Panc1 (cell line): ENCODE measurements at regions not wholly inside any gene's neighbourhood (a gene's known extent, or its start where the extent isn't known, plus 50 kb on each side); places are given as distances from the start of the nearest gene placed in this dataset.

ENCODE experiments used
- ATAC-seq: fragments of 200-7000 bp; cut with Tn5 transposase; 2 replicates; pipeline ENCODE4 v1.9.1; 2020; ENCODE audit warnings: mild to moderate bottlenecking, moderate library complexity
- BruUV-seq: library from RNA; stranded (reverse); fragments of 400-500 nt; replicated peaks from 2 replicates; lab custom pipeline; 2021; lab: Mats Ljungman, UMichigan
- CTCF ChIA-PET: fragments of 300-600 bp; sonication (Branson Sonifier 250); formaldehyde crosslinking; loops from one replicate; lab custom pipeline; 2022; ENCODE audit warnings: antibody characterized with exemption; lab: Charles Lee
- POLR2A ChIA-PET: fragments of 300-600 bp; sonication (Branson Sonifier 250); formaldehyde crosslinking; loops from one replicate; lab custom pipeline; 2022; ENCODE audit warnings: antibody characterized with exemption; lab: Charles Lee
- DNase-seq: peaks from one replicate; pipeline ENCODE4 v3.0.0-alpha.2; 2010; ENCODE audit warnings: low read depth, low spot score
- H3K27ac ChIP-seq: 2 replicates; pipeline ENCODE4 v1.5.1; 2011; ENCODE audit warnings: mild to moderate bottlenecking, low read length, inconsistent platforms
- H3K27me3 ChIP-seq: fragments of 200-500 bp; sonication (Bioruptor generic); 2 replicates; pipeline ENCODE4 v1.6.0; 2014; ENCODE audit warnings: low read length, inconsistent platforms; ENCODE audit not compliant: control insufficient read depth, insufficient read depth
- H3K36me3 ChIP-seq: fragments of 200-500 bp; sonication (Bioruptor generic); 2 replicates; pipeline ENCODE4 v1.5.1; 2014; ENCODE audit warnings: inconsistent platforms, mild to moderate bottlenecking, low read length, moderate library complexity; ENCODE audit not compliant: control insufficient read depth, insufficient read depth
- H3K4me1 ChIP-seq: 2 replicates; pipeline ENCODE4 v1.5.1; 2011; ENCODE audit warnings: inconsistent platforms, mild to moderate bottlenecking, low read length, moderate library complexity; ENCODE audit not compliant: control insufficient read depth, insufficient read depth
- H3K4me3 ChIP-seq, 2 experiments: 2 replicates each; pipeline ENCODE4 v1.5.1; 2011 to 2012; ENCODE audit warnings: low read depth in 2 of 2, low read length in 2 of 2, mild to moderate bottlenecking in 2 of 2, inconsistent platforms in 1 of 2, moderate library complexity in 1 of 2
- H3K9me3 ChIP-seq: fragments of 200-500 bp; sonication (Bioruptor generic); 2 replicates; pipeline ENCODE4 v1.5.1; 2014; ENCODE audit warnings: low read depth, mild to moderate bottlenecking, inconsistent platforms, low read length, moderate library complexity; ENCODE audit not compliant: control insufficient read depth, insufficient read depth
- POLR2AphosphoS5 ChIP-seq: IDR thresholded peaks from 2 replicates; pipeline ENCODE4 v1.6.1; 2012; ENCODE audit warnings: mild to moderate bottlenecking, low read depth, low read length, moderate library complexity
- SIN3A ChIP-seq: IDR thresholded peaks from 2 replicates; pipeline ENCODE4 v1.6.1; 2012; ENCODE audit warnings: low read depth, mild to moderate bottlenecking, low read length, moderate library complexity, borderline replicate concordance; ENCODE audit not compliant: insufficient read depth
- TCF7L2 ChIP-seq: IDR thresholded peaks from 2 replicates; pipeline ENCODE4 v1.6.1; 2011; ENCODE audit warnings: mild to moderate bottlenecking, low read depth, low read length, inconsistent platforms
- in situ Hi-C: cut with HindIII; loops from 2 replicates; pipeline ENCODE4 v1.10.0; 2016; ENCODE audit warnings: low sequenced_read_pairs, low pct_unique_long_range_greater_than_20kb
- intact Hi-C: fragments of 100-400 bp; cut with micrococcal nuclease; formaldehyde crosslinking; loops from one replicate; pipeline ENCODE4 v1.10.0; 2022; ENCODE audit not compliant: unreplicated experiment
- TF ChIP-seq, protein P1 (sequence below): fragments of 450-650 bp; IDR thresholded peaks from 2 replicates; pipeline ENCODE4 v1.5.1; 2017; ENCODE audit warnings: mild to moderate bottlenecking
- TF ChIP-seq, protein P2 (sequence below), 2 experiments: IDR thresholded peaks; 2 replicates each; pipeline ENCODE4 v1.6.1; 2011 to 2012; ENCODE audit warnings: low read depth in 2 of 2, control low read depth in 1 of 2, low read length in 1 of 2, mild to moderate bottlenecking in 1 of 2, moderate library complexity in 1 of 2; ENCODE audit not compliant: insufficient read depth in 1 of 2

GRCh38 chr3:135868801-135869200 is 96.7 kb upstream of the PPP2R3A start:
- no peak overlapping the region for H3K27ac ChIP-seq
- TF ChIP-seq TCF7L2 (no peak), SIN3A (no peak), POLR2AphosphoS5 (no peak)
- TF ChIP-seq, protein P1, sequence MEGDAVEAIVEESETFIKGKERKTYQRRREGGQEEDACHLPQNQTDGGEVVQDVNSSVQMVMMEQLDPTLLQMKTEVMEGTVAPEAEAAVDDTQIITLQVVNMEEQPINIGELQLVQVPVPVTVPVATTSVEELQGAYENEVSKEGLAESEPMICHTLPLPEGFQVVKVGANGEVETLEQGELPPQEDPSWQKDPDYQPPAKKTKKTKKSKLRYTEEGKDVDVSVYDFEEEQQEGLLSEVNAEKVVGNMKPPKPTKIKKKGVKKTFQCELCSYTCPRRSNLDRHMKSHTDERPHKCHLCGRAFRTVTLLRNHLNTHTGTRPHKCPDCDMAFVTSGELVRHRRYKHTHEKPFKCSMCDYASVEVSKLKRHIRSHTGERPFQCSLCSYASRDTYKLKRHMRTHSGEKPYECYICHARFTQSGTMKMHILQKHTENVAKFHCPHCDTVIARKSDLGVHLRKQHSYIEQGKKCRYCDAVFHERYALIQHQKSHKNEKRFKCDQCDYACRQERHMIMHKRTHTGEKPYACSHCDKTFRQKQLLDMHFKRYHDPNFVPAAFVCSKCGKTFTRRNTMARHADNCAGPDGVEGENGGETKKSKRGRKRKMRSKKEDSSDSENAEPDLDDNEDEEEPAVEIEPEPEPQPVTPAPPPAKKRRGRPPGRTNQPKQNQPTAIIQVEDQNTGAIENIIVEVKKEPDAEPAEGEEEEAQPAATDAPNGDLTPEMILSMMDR: no peak
- TF ChIP-seq, protein P2, sequence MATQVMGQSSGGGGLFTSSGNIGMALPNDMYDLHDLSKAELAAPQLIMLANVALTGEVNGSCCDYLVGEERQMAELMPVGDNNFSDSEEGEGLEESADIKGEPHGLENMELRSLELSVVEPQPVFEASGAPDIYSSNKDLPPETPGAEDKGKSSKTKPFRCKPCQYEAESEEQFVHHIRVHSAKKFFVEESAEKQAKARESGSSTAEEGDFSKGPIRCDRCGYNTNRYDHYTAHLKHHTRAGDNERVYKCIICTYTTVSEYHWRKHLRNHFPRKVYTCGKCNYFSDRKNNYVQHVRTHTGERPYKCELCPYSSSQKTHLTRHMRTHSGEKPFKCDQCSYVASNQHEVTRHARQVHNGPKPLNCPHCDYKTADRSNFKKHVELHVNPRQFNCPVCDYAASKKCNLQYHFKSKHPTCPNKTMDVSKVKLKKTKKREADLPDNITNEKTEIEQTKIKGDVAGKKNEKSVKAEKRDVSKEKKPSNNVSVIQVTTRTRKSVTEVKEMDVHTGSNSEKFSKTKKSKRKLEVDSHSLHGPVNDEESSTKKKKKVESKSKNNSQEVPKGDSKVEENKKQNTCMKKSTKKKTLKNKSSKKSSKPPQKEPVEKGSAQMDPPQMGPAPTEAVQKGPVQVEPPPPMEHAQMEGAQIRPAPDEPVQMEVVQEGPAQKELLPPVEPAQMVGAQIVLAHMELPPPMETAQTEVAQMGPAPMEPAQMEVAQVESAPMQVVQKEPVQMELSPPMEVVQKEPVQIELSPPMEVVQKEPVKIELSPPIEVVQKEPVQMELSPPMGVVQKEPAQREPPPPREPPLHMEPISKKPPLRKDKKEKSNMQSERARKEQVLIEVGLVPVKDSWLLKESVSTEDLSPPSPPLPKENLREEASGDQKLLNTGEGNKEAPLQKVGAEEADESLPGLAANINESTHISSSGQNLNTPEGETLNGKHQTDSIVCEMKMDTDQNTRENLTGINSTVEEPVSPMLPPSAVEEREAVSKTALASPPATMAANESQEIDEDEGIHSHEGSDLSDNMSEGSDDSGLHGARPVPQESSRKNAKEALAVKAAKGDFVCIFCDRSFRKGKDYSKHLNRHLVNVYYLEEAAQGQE (IDR thresholded peaks at IDR 0.05; ENCODE audit: insufficient read depth in 1 of 2, low read depth in 2 of 2, low read length in 1 of 2): no peak
- CTCF ChIA-PET: no interaction called here
- no peaks in the 10 kb centered on the region for H3K36me3 ChIP-seq
- in situ Hi-C loops: no loop called here
- H3K4me3 ChIP-seq: no peak overlapping the region
- no peaks in the 10 kb centered on the region for H3K9me3 ChIP-seq
- BruUV-seq: no TSS peak
- DNase-seq: no peak
- no peaks in the 10 kb centered on the region for H3K4me1 ChIP-seq
- intact Hi-C loops: no loop called here
- no peak for ATAC-seq
- POLR2A ChIA-PET: no interaction called here
- no peaks in the 10 kb centered on the region for H3K27me3 ChIP-seq

DNA sequence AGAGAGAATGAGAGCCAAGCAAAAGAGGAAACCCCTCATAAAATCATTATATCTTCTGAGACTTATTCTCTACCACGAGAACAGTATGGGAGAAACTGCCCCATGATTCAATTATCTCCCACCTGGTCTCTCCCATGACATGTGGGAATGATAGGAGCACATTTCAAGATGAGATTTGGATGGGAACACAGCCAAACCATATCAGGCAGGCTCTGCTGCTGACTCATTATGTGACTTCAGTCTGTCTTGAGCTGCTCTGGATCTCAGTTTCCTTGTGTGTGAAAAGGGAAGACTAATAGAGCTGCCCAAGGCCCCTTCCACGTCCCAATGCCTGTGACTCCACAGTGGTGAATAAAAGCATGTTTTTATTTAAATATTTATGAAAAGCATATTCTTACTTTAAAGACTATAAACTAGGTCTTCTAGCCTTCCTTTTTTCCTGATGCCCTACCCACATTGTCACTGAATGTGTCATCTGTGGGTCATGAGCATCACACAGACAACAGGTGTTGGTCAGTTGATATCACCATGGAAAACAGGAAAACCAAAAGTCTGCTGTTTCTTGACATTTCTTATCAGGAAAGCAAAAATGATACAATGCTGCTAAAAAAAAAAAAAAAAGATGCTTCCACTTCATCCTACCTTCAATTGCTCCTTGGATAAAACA is 96.0 kb upstream of the PPP2R3A start:
- no TSS peak for BruUV-seq
- no peak for DNase-seq
- intact Hi-C loops (no loop called here), in situ Hi-C loops (no loop called here)
- Histone ChIP-seq H3K27me3 (no peaks in the 10 kb centered on the region), H3K9me3 (no peaks in the 10 kb centered on the region), H3K27ac (no peak overlapping the region), H3K4me1 (no peaks in the 10 kb centered on the region), H3K4me3 (no peak overlapping the region), H3K36me3 (no peaks in the 10 kb centered on the region)
- no peak for ATAC-seq
- TF ChIP-seq SIN3A: no peak
- TF ChIP-seq, protein P1: no peak
- no peak for TF ChIP-seq TCF7L2
- no peak for TF ChIP-seq POLR2AphosphoS5
- TF ChIP-seq, protein P2 (IDR thresholded peaks at IDR 0.05; ENCODE audit: insufficient read depth in 1 of 2, low read depth in 2 of 2, low read length in 1 of 2): no peak
- CTCF ChIA-PET: interaction anchor here (0.6 kb wide), 1 partner anchor 382 kb away, joined by 5 read pairs; no protein-coding TSS in a partner anchor
- POLR2A ChIA-PET: no interaction called here
